RWPE2 (cell line): ENCODE measurements at regions not wholly inside any gene's neighbourhood (a gene's known extent, or its start where the extent isn't known, plus 50 kb on each side); places are given as distances from the start of the nearest gene placed in this dataset.
"Not testable (repeated sequence)": the region's sequence is repeated elsewhere in the genome, so short reads cannot be mapped to it uniquely, and the experiment has no call there.

Experiments
- ATAC-seq: fragments of 200-7000 bp; cut with Tn5 transposase; 3 replicates; pipeline ENCODE4 v1.9.1; 2021; ENCODE audit warnings: low read depth
- DNase-seq: peaks from one replicate; pipeline ENCODE4 v3.0.0-alpha.2; 2020; ENCODE audit warnings: low spot score
- H3K27ac ChIP-seq: fragments of 450-650 bp; 2 replicates; pipeline ENCODE4 v1.5.1; 2017; ENCODE audit warnings: mild to moderate bottlenecking; ENCODE audit not compliant: poor library complexity, severe bottlenecking
- H3K27me3 ChIP-seq: fragments of 250-450 bp; sonication (Bioruptor Pico); 2 replicates; pipeline ENCODE4 v1.5.1; 2021; ENCODE audit warnings: mild to moderate bottlenecking, moderate library complexity; ENCODE audit not compliant: insufficient read depth, poor library complexity, severe bottlenecking
- H3K36me3 ChIP-seq: fragments of 250-450 bp; sonication (Bioruptor Pico); 2 replicates; pipeline ENCODE4 v1.5.1; 2020; ENCODE audit warnings: low read depth, mild to moderate bottlenecking, moderate library complexity
- H3K4me1 ChIP-seq: fragments of 250-450 bp; sonication (Bioruptor Pico); 2 replicates; pipeline ENCODE4 v1.5.1; 2021; ENCODE audit warnings: mild to moderate bottlenecking, moderate library complexity; ENCODE audit not compliant: insufficient read depth, poor library complexity, severe bottlenecking
- H3K4me3 ChIP-seq: fragments of 250-450 bp; sonication (Bioruptor Pico); 2 replicates; pipeline ENCODE4 v1.5.1; 2021; ENCODE audit warnings: mild to moderate bottlenecking, moderate library complexity; ENCODE audit not compliant: severe bottlenecking
- H3K9me3 ChIP-seq: fragments of 250-450 bp; sonication (Bioruptor Pico); 2 replicates; pipeline ENCODE4 v1.5.1; 2021; ENCODE audit warnings: mild to moderate bottlenecking, moderate library complexity; ENCODE audit not compliant: severe bottlenecking
- CTCF ChIP-seq: fragments of 450-650 bp; IDR thresholded peaks from one replicate; pipeline ENCODE4 v1.5.1; 2017; ENCODE audit warnings: mild to moderate bottlenecking, moderate library complexity; ENCODE audit not compliant: poor library complexity, severe bottlenecking

DNA sequence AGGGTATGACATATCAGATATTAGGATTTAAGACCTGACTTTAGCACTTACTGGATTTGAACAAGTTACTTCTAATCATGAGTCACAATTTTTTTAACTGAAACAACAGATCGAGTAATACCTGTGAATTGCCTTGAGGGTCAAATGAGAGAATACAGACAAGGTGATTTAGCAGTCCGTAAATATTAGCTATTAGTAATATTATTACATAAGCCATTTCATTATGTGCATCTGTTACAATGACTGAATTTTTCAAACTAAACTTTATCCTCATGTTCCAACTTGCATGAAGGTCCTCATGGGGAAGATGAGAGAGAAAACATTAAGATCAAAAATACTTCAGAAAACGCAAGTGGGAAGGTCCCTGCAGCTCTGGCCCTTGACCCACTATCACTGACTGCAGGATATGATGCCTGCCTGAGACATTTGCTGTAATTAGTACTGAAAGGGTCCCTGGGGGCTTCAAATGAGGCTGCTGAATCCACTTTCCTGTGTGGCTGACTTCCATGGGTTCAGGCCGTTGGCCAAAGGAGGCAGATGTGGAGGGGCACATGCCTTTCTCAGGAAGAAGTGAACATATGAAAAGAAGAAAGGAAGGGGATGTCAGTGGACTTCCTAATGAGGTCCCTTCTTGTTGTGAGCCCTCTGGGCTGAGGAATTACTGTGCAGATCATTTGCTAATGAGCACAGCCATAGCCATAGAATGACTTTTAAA lies 441.7 kb downstream of the CDH11 start:
- no peak overlapping the region for H3K27ac ChIP-seq
- H3K4me1 ChIP-seq = no peaks in the 10 kb centered on the region
- ATAC-seq (no peak), DNase-seq (no peak)
- no peak overlapping the region for H3K4me3 ChIP-seq
- TF ChIP-seq CTCF = no peak
- H3K36me3 ChIP-seq = no peaks in the 10 kb centered on the region
- H3K27me3 ChIP-seq = no peaks in the 10 kb centered on the region
- no peaks in the 10 kb centered on the region for H3K9me3 ChIP-seq

GRCh38 chr16:64669573-64669972 lies 452.3 kb downstream of the CDH11 start:
- Histone ChIP-seq H3K27ac (no peak overlapping the region), H3K9me3 (no peaks in the 10 kb centered on the region), H3K27me3 (no peaks in the 10 kb centered on the region), H3K4me1 (no peaks in the 10 kb centered on the region), H3K4me3 (no peak overlapping the region), H3K36me3 (no peaks in the 10 kb centered on the region)
- DNase-seq (no peak), ATAC-seq (no peak)
- TF ChIP-seq CTCF = no peak

DNA sequence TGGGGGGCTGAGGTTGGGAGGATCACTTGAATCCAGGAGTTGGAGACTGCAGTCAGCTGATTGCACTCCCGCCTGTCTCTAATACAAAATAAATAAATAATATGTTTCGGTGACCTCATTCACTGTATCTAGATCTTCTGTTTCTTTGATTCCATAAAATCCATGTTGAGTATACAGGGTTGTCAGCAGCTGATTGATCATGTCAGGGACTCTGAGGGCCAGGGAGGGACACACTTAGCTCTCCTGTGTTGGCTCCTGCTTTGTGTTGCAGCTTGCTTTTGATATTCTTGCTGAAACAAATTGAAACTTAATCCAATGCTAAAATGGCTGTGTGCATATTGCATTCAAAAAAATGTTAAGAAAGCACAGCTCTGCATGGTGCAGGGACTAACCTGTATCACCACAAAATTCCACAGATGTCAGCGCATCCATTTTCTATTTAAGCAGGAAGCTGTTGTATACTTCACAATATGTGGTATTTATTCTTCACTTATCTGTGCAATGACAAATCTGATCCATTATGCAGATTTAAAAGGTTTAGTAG lies 454.5 kb downstream of the CDH11 start:
- no peaks in the 10 kb centered on the region for H3K9me3 ChIP-seq
- no peak overlapping the region for H3K4me3 ChIP-seq
- DNase-seq = no peak
- no peaks in the 10 kb centered on the region for H3K27me3 ChIP-seq
- no peaks in the 10 kb centered on the region for H3K36me3 ChIP-seq
- ATAC-seq = no peak
- no peak for TF ChIP-seq CTCF
- no peak overlapping the region for H3K27ac ChIP-seq
- H3K4me1 ChIP-seq = no peaks in the 10 kb centered on the region

- H3K27ac ChIP-seq, DNase-seq, ATAC-seq: not testable (repeated sequence)
Measured at GRCh38 chr16:64662312-64662711, 459.6 kb downstream of the CDH11 start.

GRCh38 chr16:64659866-64660265 lies 462.0 kb downstream of the CDH11 start:
- H3K27ac ChIP-seq = no peak overlapping the region
- no peaks in the 10 kb centered on the region for H3K9me3 ChIP-seq
- no peak overlapping the region for H3K4me3 ChIP-seq
- no peaks in the 10 kb centered on the region for H3K27me3 ChIP-seq
- no peaks in the 10 kb centered on the region for H3K36me3 ChIP-seq
- no peak for ATAC-seq
- no peak for TF ChIP-seq CTCF
- H3K4me1 ChIP-seq = no peaks in the 10 kb centered on the region
- no peak for DNase-seq

More at GRCh38 chr16:64662312-64662711, 459.6 kb downstream of the CDH11 start:
- H3K4me3 ChIP-seq, H3K27me3 ChIP-seq, H3K36me3 ChIP-seq, H3K4me1 ChIP-seq, H3K9me3 ChIP-seq: not testable (repeated sequence)
